PC-9 (cell line): ENCODE measurements at regions not wholly inside any gene's neighbourhood (a gene's known extent, or its start where the extent isn't known, plus 50 kb on each side); places are given as distances from the start of the nearest gene placed in this dataset.
"Not testable (repeated sequence)": the region's sequence is repeated elsewhere in the genome, so short reads cannot be mapped to it uniquely, and the experiment has no call there.

ENCODE experiments used
- BruUV-seq: library from RNA; stranded (reverse); fragments of 400-500 nt; replicated peaks from 2 replicates; lab custom pipeline; 2021; lab: Mats Ljungman, UMichigan
- CTCF ChIA-PET: fragments of 300-600 bp; sonication (Branson Sonifier 250); formaldehyde crosslinking; loops from one replicate; lab custom pipeline; 2022; ENCODE audit warnings: antibody characterized with exemption; lab: Charles Lee
- POLR2A ChIA-PET: fragments of 300-600 bp; sonication (Branson Sonifier 250); formaldehyde crosslinking; loops from one replicate; lab custom pipeline; 2022; ENCODE audit warnings: antibody characterized with exemption; ENCODE audit not compliant: unreplicated experiment; lab: Charles Lee
- DNase-seq, 2 experiments: peaks; one replicate each; pipeline versions ENCODE4 v3.0.0 to v3.0.0-alpha.2; 2015 to 2022; ENCODE audit warnings: mixed read lengths in 1 of 2
- H2AFZ ChIP-seq: fragments of 200-600 bp; sonication (generic); 2 replicates; pipeline ENCODE4 v1.8.1; 2017; ENCODE audit warnings: antibody characterized with exemption
- H3F3A ChIP-seq: fragments of 200-600 bp; sonication (generic); 2 replicates; pipeline ENCODE4 v1.8.1; 2017; ENCODE audit warnings: antibody characterized with exemption, mild to moderate bottlenecking, low read depth; ENCODE audit not compliant: insufficient read depth
- H3K27ac ChIP-seq: fragments of 200-600 bp; sonication (generic); 2 replicates; pipeline ENCODE4 v1.6.1; 2016; ENCODE audit warnings: mixed run types
- H3K27me3 ChIP-seq: fragments of 200-600 bp; sonication (generic); 2 replicates; pipeline ENCODE4 v1.6.1; 2016; ENCODE audit warnings: low read depth, mixed run types; ENCODE audit not compliant: insufficient read depth
- H3K36me3 ChIP-seq: fragments of 200-600 bp; sonication (generic); 2 replicates; pipeline ENCODE4 v1.6.1; 2016; ENCODE audit warnings: low read depth, mixed run types
- H3K4me1 ChIP-seq: fragments of 200-600 bp; sonication (generic); replicated peaks from 2 replicates; pipeline ENCODE4 v1.6.1; 2016; ENCODE audit warnings: mixed run types; ENCODE audit not compliant: insufficient read depth
- H3K4me2 ChIP-seq: fragments of 200-600 bp; sonication (generic); 2 replicates; pipeline ENCODE4 v1.6.1; 2017; ENCODE audit warnings: mixed run types
- H3K4me3 ChIP-seq: fragments of 200-600 bp; sonication (generic); 2 replicates; pipeline ENCODE4 v1.6.1; 2016; ENCODE audit warnings: mixed run types
- H3K79me2 ChIP-seq: fragments of 200-600 bp; sonication (generic); 2 replicates; pipeline ENCODE4 v1.6.1; 2017; ENCODE audit warnings: low read depth, mixed run types
- H3K9me2 ChIP-seq: fragments of 200-600 bp; sonication (generic); 2 replicates; pipeline ENCODE4 v1.8.1; 2017; ENCODE audit warnings: mild to moderate bottlenecking; ENCODE audit not compliant: insufficient read depth
- H3K9me3 ChIP-seq: fragments of 200-600 bp; sonication (generic); 2 replicates; pipeline ENCODE4 v1.8.1; 2016; ENCODE audit warnings: low read depth; ENCODE audit not compliant: insufficient read depth
- H4K20me1 ChIP-seq: fragments of 200-600 bp; sonication (generic); 2 replicates; pipeline ENCODE4 v1.8.1; 2017; ENCODE audit not compliant: insufficient read depth
- EZH2 ChIP-seq: fragments of 200-600 bp; sonication (generic); IDR thresholded peaks from 2 replicates; pipeline ENCODE4 v1.8.0; 2017; ENCODE audit warnings: antibody characterized with exemption, low read depth
- intact Hi-C: fragments of 100-400 bp; cut with micrococcal nuclease; formaldehyde crosslinking; loops from one replicate; pipeline ENCODE4 v1.10.0; 2022; ENCODE audit not compliant: unreplicated experiment
- TF ChIP-seq, protein P1 (sequence below): fragments of 200-600 bp; sonication (generic); conservative IDR thresholded peaks from 2 replicates; pipeline ENCODE4 v1.6.1; 2017; ENCODE audit warnings: mixed run types, antibody characterized with exemption, mild to moderate bottlenecking, moderate library complexity

DNA sequence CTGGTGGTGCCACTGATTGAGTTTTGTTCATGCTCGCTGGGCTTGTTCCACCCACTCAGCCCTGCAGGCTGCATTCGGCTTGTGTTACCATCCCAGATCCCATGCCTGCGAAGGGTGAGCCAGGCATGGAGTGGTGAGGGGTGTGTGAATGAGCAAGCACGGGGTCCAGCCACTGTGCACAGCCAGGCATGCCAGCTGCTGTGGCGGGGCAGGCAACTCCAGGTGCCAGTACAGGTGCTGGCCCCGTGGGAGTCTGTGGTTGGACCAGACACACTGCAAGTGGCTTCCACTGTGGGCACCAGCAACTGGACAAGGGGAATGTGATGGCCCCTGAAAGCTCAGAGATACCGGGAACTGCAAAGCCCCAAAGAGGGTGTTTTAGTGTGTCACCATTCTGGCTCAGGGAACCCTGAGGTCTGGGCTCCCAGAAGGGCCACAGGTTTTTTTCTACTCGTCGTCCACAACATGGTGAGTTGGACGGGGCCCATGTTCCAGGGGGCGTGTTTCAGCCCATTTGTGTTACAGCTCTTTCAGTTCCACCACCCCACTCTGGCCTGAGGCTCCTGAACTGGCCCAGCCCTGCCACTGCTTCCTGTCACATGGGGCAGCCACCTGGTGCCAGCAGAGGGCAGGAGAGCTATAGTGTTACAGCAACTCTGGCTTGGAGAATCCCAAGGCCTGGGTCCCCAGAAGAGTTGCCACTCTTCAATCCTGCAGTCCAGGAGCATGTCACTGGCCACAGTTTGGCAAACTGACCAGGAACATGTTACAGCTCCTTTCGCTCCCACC is 217.0 kb upstream of the OBI1 start:
- ChIA-PET CTCF (no interaction called here), POLR2A (no interaction called here)
- no peak overlapping the region for H3K4me2 ChIP-seq
- no peaks in the 10 kb centered on the region for H3K36me3 ChIP-seq
- no peaks in the 10 kb centered on the region for H4K20me1 ChIP-seq
- intact Hi-C loops = no loop called here
- no peak overlapping the region for H3K4me3 ChIP-seq
- TF ChIP-seq, protein P1, sequence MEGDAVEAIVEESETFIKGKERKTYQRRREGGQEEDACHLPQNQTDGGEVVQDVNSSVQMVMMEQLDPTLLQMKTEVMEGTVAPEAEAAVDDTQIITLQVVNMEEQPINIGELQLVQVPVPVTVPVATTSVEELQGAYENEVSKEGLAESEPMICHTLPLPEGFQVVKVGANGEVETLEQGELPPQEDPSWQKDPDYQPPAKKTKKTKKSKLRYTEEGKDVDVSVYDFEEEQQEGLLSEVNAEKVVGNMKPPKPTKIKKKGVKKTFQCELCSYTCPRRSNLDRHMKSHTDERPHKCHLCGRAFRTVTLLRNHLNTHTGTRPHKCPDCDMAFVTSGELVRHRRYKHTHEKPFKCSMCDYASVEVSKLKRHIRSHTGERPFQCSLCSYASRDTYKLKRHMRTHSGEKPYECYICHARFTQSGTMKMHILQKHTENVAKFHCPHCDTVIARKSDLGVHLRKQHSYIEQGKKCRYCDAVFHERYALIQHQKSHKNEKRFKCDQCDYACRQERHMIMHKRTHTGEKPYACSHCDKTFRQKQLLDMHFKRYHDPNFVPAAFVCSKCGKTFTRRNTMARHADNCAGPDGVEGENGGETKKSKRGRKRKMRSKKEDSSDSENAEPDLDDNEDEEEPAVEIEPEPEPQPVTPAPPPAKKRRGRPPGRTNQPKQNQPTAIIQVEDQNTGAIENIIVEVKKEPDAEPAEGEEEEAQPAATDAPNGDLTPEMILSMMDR = peak; percentile 22; the same call in 1 of the 2 replicates
- no peak for TF ChIP-seq EZH2
- no peaks in the 10 kb centered on the region for H3K27me3 ChIP-seq
- H3K79me2 ChIP-seq = no peaks in the 10 kb centered on the region
- no peaks in the 10 kb centered on the region for H3K4me1 ChIP-seq
- no TSS peak for BruUV-seq
- no peaks in the 10 kb centered on the region for H3F3A ChIP-seq
- no peaks in the 10 kb centered on the region for H3K9me2 ChIP-seq
- H3K27ac ChIP-seq = no peak overlapping the region
- H2AFZ ChIP-seq = no peak overlapping the region
- no peaks in the 10 kb centered on the region for H3K9me3 ChIP-seq
- DNase-seq = no peak

DNA sequence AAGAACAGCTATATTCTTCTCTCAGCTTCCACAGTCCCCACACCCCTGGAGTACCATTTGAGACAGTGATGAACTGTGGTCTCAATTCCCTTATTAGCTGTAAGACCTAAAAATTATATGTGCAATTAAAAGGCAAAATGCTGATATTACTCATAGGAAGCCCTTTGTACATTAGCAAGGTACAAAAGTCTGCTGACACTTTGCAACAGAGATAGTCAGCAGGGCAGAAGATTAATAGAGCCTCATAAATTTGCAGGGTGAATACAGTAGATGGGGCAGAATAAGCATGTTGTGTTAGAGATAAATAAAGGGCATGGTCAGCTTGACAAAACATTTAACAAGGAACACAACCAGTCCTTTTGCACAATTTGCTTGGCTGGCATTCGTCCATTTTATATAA is 210.0 kb upstream of the OBI1 start:
- intact Hi-C loops = no loop called here
- BruUV-seq = no TSS peak

DNA sequence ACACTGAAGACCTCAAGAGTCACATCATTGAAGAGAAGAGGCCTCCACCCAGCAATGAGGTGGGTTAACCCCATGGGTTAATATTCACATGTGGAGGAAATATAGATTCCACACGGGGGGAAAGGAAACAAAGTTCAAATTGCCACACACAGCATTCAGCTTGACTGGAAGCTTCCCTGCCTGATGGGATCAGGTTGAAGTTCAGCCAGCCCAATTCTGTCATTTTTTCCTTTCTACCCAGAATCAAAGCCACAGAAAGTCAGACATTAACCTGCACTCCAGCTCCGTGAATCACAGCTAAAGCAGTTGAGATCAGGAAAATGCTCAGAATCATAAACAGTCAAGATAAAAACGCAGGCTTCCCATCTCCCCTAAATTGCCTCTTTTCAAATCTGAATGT is 208.7 kb upstream of the OBI1 start:
- H4K20me1 ChIP-seq = no peaks in the 10 kb centered on the region
- ChIA-PET POLR2A (no interaction called here), CTCF (no interaction called here)
- no peaks in the 10 kb centered on the region for H3F3A ChIP-seq
- H3K4me3 ChIP-seq = no peak overlapping the region
- no peaks in the 10 kb centered on the region for H3K4me1 ChIP-seq
- no peaks in the 10 kb centered on the region for H3K9me2 ChIP-seq
- intact Hi-C loops = no loop called here
- no peak overlapping the region for H2AFZ ChIP-seq
- no peak overlapping the region for H3K4me2 ChIP-seq
- H3K79me2 ChIP-seq = no peaks in the 10 kb centered on the region
- TF ChIP-seq EZH2 = no peak
- TF ChIP-seq, protein P1 = no peak
- no peak overlapping the region for H3K27ac ChIP-seq
- no peaks in the 10 kb centered on the region for H3K27me3 ChIP-seq
- BruUV-seq = no TSS peak
- DNase-seq = no peak
- H3K36me3 ChIP-seq = no peaks in the 10 kb centered on the region
- H3K9me3 ChIP-seq = no peaks in the 10 kb centered on the region

More for the DNA sequence above, 210.0 kb upstream of the OBI1 start:
- no peaks in the 10 kb centered on the region for H3K9me2 ChIP-seq
- H3K27me3 ChIP-seq = no peaks in the 10 kb centered on the region
- no peaks in the 10 kb centered on the region for H3K4me1 ChIP-seq
- no peak for TF ChIP-seq EZH2
- TF ChIP-seq, protein P1 = no peak
- H3K4me2 ChIP-seq = no peak overlapping the region
- no peaks in the 10 kb centered on the region for H3K79me2 ChIP-seq
- H3F3A ChIP-seq = no peaks in the 10 kb centered on the region
- H3K9me3 ChIP-seq = no peaks in the 10 kb centered on the region
- H4K20me1 ChIP-seq = no peaks in the 10 kb centered on the region
- no peak overlapping the region for H3K4me3 ChIP-seq
- H2AFZ ChIP-seq = no peak overlapping the region
- no peak for DNase-seq
- no peak overlapping the region for H3K27ac ChIP-seq
- POLR2A ChIA-PET = no interaction called here
- CTCF ChIA-PET = no interaction called here
- H3K36me3 ChIP-seq = no peaks in the 10 kb centered on the region

DNA sequence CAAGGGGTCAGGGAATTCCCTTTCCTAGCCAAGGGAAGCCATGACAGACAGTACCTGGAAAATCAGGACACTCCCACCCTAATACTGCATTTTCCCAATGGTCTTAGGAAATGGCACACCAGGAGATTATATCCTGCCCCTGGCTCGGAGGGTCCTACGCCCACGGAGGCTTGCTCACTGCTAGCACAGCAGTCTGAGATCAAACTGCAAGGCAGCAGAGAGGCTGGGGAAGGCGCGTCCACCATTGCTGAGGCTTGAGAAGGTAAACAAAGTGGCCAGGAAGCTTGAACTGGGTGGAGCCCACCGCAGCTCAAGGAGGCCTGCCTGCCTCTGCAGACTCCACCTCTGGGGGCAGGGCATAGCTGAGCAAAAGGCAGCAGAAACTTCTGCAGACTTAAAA is 207.1 kb upstream of the OBI1 start:
- H2AFZ ChIP-seq, CTCF ChIA-PET, POLR2A ChIA-PET, H3K27me3 ChIP-seq, H3K36me3 ChIP-seq, H3F3A ChIP-seq, H3K4me1 ChIP-seq, H3K4me3 ChIP-seq, H3K27ac ChIP-seq, H3K4me2 ChIP-seq, BruUV-seq, H3K9me3 ChIP-seq, H3K9me2 ChIP-seq, DNase-seq, intact Hi-C loops, H4K20me1 ChIP-seq, H3K79me2 ChIP-seq: not testable (repeated sequence)
